H9 (cell line): ENCODE measurements at regions not wholly inside any gene's neighbourhood (a gene's known extent, or its start where the extent isn't known, plus 50 kb on each side); places are given as distances from the start of the nearest gene placed in this dataset.

Experiments used
- DNase-seq: peaks from one replicate; pipeline ENCODE4 v3.0.0-alpha.2; 2017
- H2AFZ ChIP-seq: one replicate; pipeline ENCODE4 v1.6.1; 2013; ENCODE audit warnings: mild to moderate bottlenecking, low read length, control low read depth, moderate library complexity
- H2AK5ac ChIP-seq: 2 replicates; pipeline ENCODE4 v1.6.1; 2013; ENCODE audit warnings: low read length, control low read depth, mixed read lengths; ENCODE audit not compliant: insufficient read length
- H2BK120ac ChIP-seq: one replicate; pipeline ENCODE4 v1.6.1; 2013; ENCODE audit warnings: low read depth, mild to moderate bottlenecking, low read length, control low read depth, inconsistent platforms; ENCODE audit not compliant: poor library complexity, severe bottlenecking
- H2BK12ac ChIP-seq: 2 replicates; pipeline ENCODE4 v1.6.1; 2013; ENCODE audit warnings: low read length, control low read depth, mixed read lengths, low read depth; ENCODE audit not compliant: insufficient read length
- H2BK15ac ChIP-seq: 2 replicates; pipeline ENCODE4 v1.6.1; 2013; ENCODE audit warnings: low read depth, low read length, control low read depth
- H2BK20ac ChIP-seq: one replicate; pipeline ENCODE4 v1.6.1; 2013; ENCODE audit warnings: low read depth, mild to moderate bottlenecking, low read length, control low read depth, inconsistent platforms; ENCODE audit not compliant: poor library complexity, severe bottlenecking
- H2BK5ac ChIP-seq: 2 replicates; pipeline ENCODE4 v1.6.1; 2013; ENCODE audit warnings: low read length, control low read depth, mixed read lengths; ENCODE audit not compliant: insufficient read length
- H3K14ac ChIP-seq: 2 replicates; pipeline ENCODE4 v1.6.1; 2013; ENCODE audit warnings: low read length, control low read depth; ENCODE audit not compliant: insufficient read depth
- H3K18ac ChIP-seq: 2 replicates; pipeline ENCODE4 v1.6.1; 2013; ENCODE audit warnings: low read depth, mild to moderate bottlenecking, mixed read lengths, low read length, control low read depth; ENCODE audit not compliant: insufficient read length
- H3K23ac ChIP-seq: 2 replicates; pipeline ENCODE4 v1.6.1; 2013; ENCODE audit warnings: low read length, control low read depth, mixed read lengths, low read depth; ENCODE audit not compliant: insufficient read length
- H3K23me2 ChIP-seq: 2 replicates; pipeline ENCODE4 v1.6.1; 2013; ENCODE audit warnings: low read depth, mild to moderate bottlenecking, mixed read lengths, low read length, control low read depth; ENCODE audit not compliant: insufficient read length, poor library complexity, severe bottlenecking
- H3K27ac ChIP-seq: 2 replicates; pipeline ENCODE4 v1.5.1; 2013; ENCODE audit warnings: low read length, control low read depth, mixed read lengths, low read depth; ENCODE audit not compliant: insufficient read length
- H3K27me3 ChIP-seq: 2 replicates; pipeline ENCODE4 v1.6.1; 2013; ENCODE audit warnings: low read length, control low read depth, inconsistent platforms; ENCODE audit not compliant: insufficient read depth
- H3K4ac ChIP-seq: 2 replicates; pipeline ENCODE4 v1.6.1; 2013; ENCODE audit warnings: low read depth, mild to moderate bottlenecking, control low read depth, inconsistent platforms, low read length, moderate library complexity
- H3K4me1 ChIP-seq: 2 replicates; pipeline ENCODE4 v1.6.1; 2013; ENCODE audit warnings: low read length, control low read depth, inconsistent platforms; ENCODE audit not compliant: insufficient read depth
- H3K4me2 ChIP-seq: 2 replicates; pipeline ENCODE4 v1.6.1; 2013; ENCODE audit warnings: low read length, control low read depth, mixed read lengths; ENCODE audit not compliant: insufficient read length, insufficient read depth
- H3K56ac ChIP-seq: 2 replicates; pipeline ENCODE4 v1.6.1; 2013; ENCODE audit warnings: low read depth, mild to moderate bottlenecking, mixed read lengths, low read length, control low read depth; ENCODE audit not compliant: insufficient read length
- H3K79me1 ChIP-seq: 2 replicates; pipeline ENCODE4 v1.6.1; 2013; ENCODE audit warnings: low read depth, mild to moderate bottlenecking, moderate library complexity, low read length, control low read depth, inconsistent platforms; ENCODE audit not compliant: insufficient read depth, poor library complexity, severe bottlenecking
- H3K79me2 ChIP-seq: 2 replicates; pipeline ENCODE4 v1.6.1; 2013; ENCODE audit warnings: low read length, control low read depth, inconsistent platforms; ENCODE audit not compliant: insufficient read depth
- H3K9ac ChIP-seq: 2 replicates; pipeline ENCODE4 v1.6.1; 2013; ENCODE audit warnings: low read length, control low read depth, mixed read lengths; ENCODE audit not compliant: insufficient read length; ENCODE audit errors: extremely low read depth
- H3K9me3 ChIP-seq: one replicate; pipeline ENCODE4 v1.6.1; 2013; ENCODE audit warnings: low read depth, low read length, inconsistent platforms; ENCODE audit not compliant: control insufficient read depth
- H3T11ph ChIP-seq: one replicate; pipeline ENCODE4 v1.6.1; 2013; ENCODE audit warnings: mild to moderate bottlenecking, low read length, control low read depth, inconsistent platforms
- H4K20me1 ChIP-seq: one replicate; pipeline ENCODE4 v1.6.1; 2013; ENCODE audit not compliant: control insufficient read depth, insufficient read length, insufficient read depth
- H4K5ac ChIP-seq: 2 replicates; pipeline ENCODE4 v1.6.1; 2013; ENCODE audit warnings: low read depth, mild to moderate bottlenecking, mixed read lengths, low read length, control low read depth; ENCODE audit not compliant: insufficient read length
- H4K8ac ChIP-seq: replicated peaks from 2 replicates; pipeline ENCODE4 v1.6.1; 2013; ENCODE audit warnings: low read length, control low read depth, mixed read lengths, low read depth; ENCODE audit not compliant: insufficient read length
- H4K91ac ChIP-seq: 2 replicates; pipeline ENCODE4 v1.6.1; 2013; ENCODE audit warnings: low read depth, mild to moderate bottlenecking, moderate library complexity, mixed read lengths, low read length, control low read depth; ENCODE audit not compliant: insufficient read length
- H3K27ac Mint-ChIP-seq, 3 experiments: 2 replicates in 2 of 3; 3 replicates in 1 of 3; pipeline ENCODE4 v1.8.0; 2020 to 2021; ENCODE audit warnings: mixed read lengths in 3 of 3, mild to moderate bottlenecking in 1 of 3, moderate library complexity in 1 of 3
- H3K27me3 Mint-ChIP-seq: 2 replicates; pipeline ENCODE4 v1.8.0; 2021; ENCODE audit warnings: low read depth, mild to moderate bottlenecking, moderate library complexity, mixed read lengths
- H3K36me3 Mint-ChIP-seq, 3 experiments: 2 replicates in 2 of 3; 3 replicates in 1 of 3; pipeline ENCODE4 v1.8.0; 2020 to 2021; ENCODE audit warnings: low read depth in 3 of 3, mixed read lengths in 3 of 3; ENCODE audit not compliant: insufficient read depth in 1 of 3
- H3K4me1 Mint-ChIP-seq, 2 experiments: 2 replicates each; pipeline ENCODE4 v1.8.0; 2020; ENCODE audit warnings: mixed read lengths in 2 of 2
- H3K4me3 Mint-ChIP-seq, 2 experiments: 2 replicates in 1 of 2; 3 replicates in 1 of 2; pipeline ENCODE4 v1.8.0; 2020 to 2021; ENCODE audit warnings: mild to moderate bottlenecking in 2 of 2, mixed read lengths in 2 of 2, moderate library complexity in 1 of 2
- H3K9me3 Mint-ChIP-seq, 2 experiments: 2 replicates in 1 of 2; 3 replicates in 1 of 2; pipeline ENCODE4 v1.8.0; 2020; ENCODE audit warnings: mild to moderate bottlenecking in 2 of 2, mixed read lengths in 2 of 2, moderate library complexity in 1 of 2
- WGBS: extraction: QIAGEN DNeasy Blood & Tissue Kit; methylation state at CpG from one replicate; pipeline ENCODE4 v1.1.7; 2013; ENCODE audit warnings: missing lambda C conversion rate, low lambda C conversion rate, mixed read lengths; ENCODE audit not compliant: insufficient read length; ENCODE audit errors: extremely low coverage; 5-methylcytosine and 5-hydroxymethylcytosine counted together
- TF ChIP-seq, protein P1 (sequence below): fragments of 200-600 bp; sonication (generic); conservative IDR thresholded peaks from 3 replicates; pipeline ENCODE4 v1.8.0; 2021; ENCODE audit warnings: antibody characterized with exemption, mild to moderate bottlenecking

DNA sequence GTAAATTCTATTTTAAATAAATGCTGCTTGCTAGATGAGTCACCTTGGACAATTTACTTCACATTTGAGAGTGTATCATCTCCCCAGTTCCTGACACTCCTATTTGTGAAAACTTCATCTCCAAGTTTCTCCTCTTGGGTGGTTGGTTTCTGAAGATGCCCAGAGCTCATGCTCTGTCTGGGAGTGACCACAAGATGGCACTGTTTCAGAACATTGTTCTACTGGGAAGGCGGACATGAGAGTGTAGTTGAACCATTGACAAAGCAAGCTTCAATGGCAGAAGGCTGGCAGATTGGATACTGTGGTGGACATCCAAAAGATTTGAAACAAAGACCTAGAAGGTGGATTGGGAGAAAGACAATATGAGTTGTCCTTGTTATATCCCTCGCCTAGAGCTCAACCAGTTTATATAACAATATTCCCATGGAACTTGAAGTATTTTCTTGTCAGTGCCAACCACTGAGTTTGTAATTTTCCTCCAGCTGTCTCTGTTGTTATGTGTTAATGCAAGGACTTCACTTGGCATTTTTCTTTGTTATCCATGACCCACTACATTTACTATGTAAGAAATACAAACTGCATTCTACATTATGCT lies 234.3 kb upstream of the ANKH start:
- Histone ChIP-seq H3K23me2 (no peaks in the 10 kb centered on the region), H3K18ac (no peak overlapping the region), H2BK12ac (no peak overlapping the region), H3K23ac (no peak overlapping the region), H3K79me2 (no peaks in the 10 kb centered on the region), H2AK5ac (no peak overlapping the region), H3K79me1 (no peaks in the 10 kb centered on the region), H2BK5ac (no peak overlapping the region), H3K9ac (no peak overlapping the region), H3K56ac (no peak overlapping the region), H4K5ac (no peak overlapping the region), H2BK120ac (no peak overlapping the region), H3K27me3 (no peaks in the 10 kb centered on the region), H3K14ac (no peak overlapping the region), H2AFZ (no peak overlapping the region), H4K20me1 (no peaks in the 10 kb centered on the region), H3K4me1 (no peaks in the 10 kb centered on the region), H3K27ac (no peak overlapping the region), H4K8ac (no peak overlapping the region), H3K9me3 (no peaks in the 10 kb centered on the region), H2BK20ac (no peak overlapping the region), H4K91ac (no peak overlapping the region), H2BK15ac (no peak overlapping the region), H3T11ph (no peak overlapping the region), H3K4ac (no peak overlapping the region), H3K4me2 (no peak overlapping the region)
- no peak overlapping the region for H3K27ac Mint-ChIP-seq
- TF ChIP-seq, protein P1, sequence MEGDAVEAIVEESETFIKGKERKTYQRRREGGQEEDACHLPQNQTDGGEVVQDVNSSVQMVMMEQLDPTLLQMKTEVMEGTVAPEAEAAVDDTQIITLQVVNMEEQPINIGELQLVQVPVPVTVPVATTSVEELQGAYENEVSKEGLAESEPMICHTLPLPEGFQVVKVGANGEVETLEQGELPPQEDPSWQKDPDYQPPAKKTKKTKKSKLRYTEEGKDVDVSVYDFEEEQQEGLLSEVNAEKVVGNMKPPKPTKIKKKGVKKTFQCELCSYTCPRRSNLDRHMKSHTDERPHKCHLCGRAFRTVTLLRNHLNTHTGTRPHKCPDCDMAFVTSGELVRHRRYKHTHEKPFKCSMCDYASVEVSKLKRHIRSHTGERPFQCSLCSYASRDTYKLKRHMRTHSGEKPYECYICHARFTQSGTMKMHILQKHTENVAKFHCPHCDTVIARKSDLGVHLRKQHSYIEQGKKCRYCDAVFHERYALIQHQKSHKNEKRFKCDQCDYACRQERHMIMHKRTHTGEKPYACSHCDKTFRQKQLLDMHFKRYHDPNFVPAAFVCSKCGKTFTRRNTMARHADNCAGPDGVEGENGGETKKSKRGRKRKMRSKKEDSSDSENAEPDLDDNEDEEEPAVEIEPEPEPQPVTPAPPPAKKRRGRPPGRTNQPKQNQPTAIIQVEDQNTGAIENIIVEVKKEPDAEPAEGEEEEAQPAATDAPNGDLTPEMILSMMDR, result peak; percentile 90
- peaks cover 2 to 3% of the 10 kb centered on the region in 2 experiments; a peak in 1 of 4 replicates for H3K4me1 Mint-ChIP-seq
- no peak overlapping the region for H3K4me3 Mint-ChIP-seq
- H3K36me3 Mint-ChIP-seq, result no peaks in the 10 kb centered on the region
- peaks cover 3% of the 10 kb centered on the region for H3K27me3 Mint-ChIP-seq
- no peaks in the 10 kb centered on the region for H3K9me3 Mint-ChIP-seq
- no CpG with 5 or more reads among the region's 2 CpGs for WGBS
- peak; percentile 66 for DNase-seq
